H9 (cell line): ENCODE measurements at regions not wholly inside any gene's neighbourhood (a gene's known extent, or its start where the extent isn't known, plus 50 kb on each side); places are given as distances from the start of the nearest gene placed in this dataset.

ENCODE experiments used
- DNase-seq: peaks from one replicate; pipeline ENCODE4 v3.0.0-alpha.2; 2017
- H2AFZ ChIP-seq: one replicate; pipeline ENCODE4 v1.6.1; 2013; ENCODE audit warnings: mild to moderate bottlenecking, low read length, control low read depth, moderate library complexity
- H2AK5ac ChIP-seq: 2 replicates; pipeline ENCODE4 v1.6.1; 2013; ENCODE audit warnings: low read length, control low read depth, mixed read lengths; ENCODE audit not compliant: insufficient read length
- H2BK120ac ChIP-seq: one replicate; pipeline ENCODE4 v1.6.1; 2013; ENCODE audit warnings: low read depth, mild to moderate bottlenecking, low read length, control low read depth, inconsistent platforms; ENCODE audit not compliant: poor library complexity, severe bottlenecking
- H2BK12ac ChIP-seq: 2 replicates; pipeline ENCODE4 v1.6.1; 2013; ENCODE audit warnings: low read length, control low read depth, mixed read lengths, low read depth; ENCODE audit not compliant: insufficient read length
- H2BK15ac ChIP-seq: 2 replicates; pipeline ENCODE4 v1.6.1; 2013; ENCODE audit warnings: low read depth, low read length, control low read depth
- H2BK20ac ChIP-seq: one replicate; pipeline ENCODE4 v1.6.1; 2013; ENCODE audit warnings: low read depth, mild to moderate bottlenecking, low read length, control low read depth, inconsistent platforms; ENCODE audit not compliant: poor library complexity, severe bottlenecking
- H2BK5ac ChIP-seq: 2 replicates; pipeline ENCODE4 v1.6.1; 2013; ENCODE audit warnings: low read length, control low read depth, mixed read lengths; ENCODE audit not compliant: insufficient read length
- H3K14ac ChIP-seq: 2 replicates; pipeline ENCODE4 v1.6.1; 2013; ENCODE audit warnings: low read length, control low read depth; ENCODE audit not compliant: insufficient read depth
- H3K18ac ChIP-seq: 2 replicates; pipeline ENCODE4 v1.6.1; 2013; ENCODE audit warnings: low read depth, mild to moderate bottlenecking, mixed read lengths, low read length, control low read depth; ENCODE audit not compliant: insufficient read length
- H3K23ac ChIP-seq: 2 replicates; pipeline ENCODE4 v1.6.1; 2013; ENCODE audit warnings: low read length, control low read depth, mixed read lengths, low read depth; ENCODE audit not compliant: insufficient read length
- H3K23me2 ChIP-seq: 2 replicates; pipeline ENCODE4 v1.6.1; 2013; ENCODE audit warnings: low read depth, mild to moderate bottlenecking, mixed read lengths, low read length, control low read depth; ENCODE audit not compliant: insufficient read length, poor library complexity, severe bottlenecking
- H3K27ac ChIP-seq: 2 replicates; pipeline ENCODE4 v1.5.1; 2013; ENCODE audit warnings: low read length, control low read depth, mixed read lengths, low read depth; ENCODE audit not compliant: insufficient read length
- H3K27me3 ChIP-seq: 2 replicates; pipeline ENCODE4 v1.6.1; 2013; ENCODE audit warnings: low read length, control low read depth, inconsistent platforms; ENCODE audit not compliant: insufficient read depth
- H3K4ac ChIP-seq: 2 replicates; pipeline ENCODE4 v1.6.1; 2013; ENCODE audit warnings: low read depth, mild to moderate bottlenecking, control low read depth, inconsistent platforms, low read length, moderate library complexity
- H3K4me1 ChIP-seq: 2 replicates; pipeline ENCODE4 v1.6.1; 2013; ENCODE audit warnings: low read length, control low read depth, inconsistent platforms; ENCODE audit not compliant: insufficient read depth
- H3K4me2 ChIP-seq: 2 replicates; pipeline ENCODE4 v1.6.1; 2013; ENCODE audit warnings: low read length, control low read depth, mixed read lengths; ENCODE audit not compliant: insufficient read length, insufficient read depth
- H3K56ac ChIP-seq: 2 replicates; pipeline ENCODE4 v1.6.1; 2013; ENCODE audit warnings: low read depth, mild to moderate bottlenecking, mixed read lengths, low read length, control low read depth; ENCODE audit not compliant: insufficient read length
- H3K79me1 ChIP-seq: 2 replicates; pipeline ENCODE4 v1.6.1; 2013; ENCODE audit warnings: low read depth, mild to moderate bottlenecking, moderate library complexity, low read length, control low read depth, inconsistent platforms; ENCODE audit not compliant: insufficient read depth, poor library complexity, severe bottlenecking
- H3K79me2 ChIP-seq: 2 replicates; pipeline ENCODE4 v1.6.1; 2013; ENCODE audit warnings: low read length, control low read depth, inconsistent platforms; ENCODE audit not compliant: insufficient read depth
- H3K9ac ChIP-seq: 2 replicates; pipeline ENCODE4 v1.6.1; 2013; ENCODE audit warnings: low read length, control low read depth, mixed read lengths; ENCODE audit not compliant: insufficient read length; ENCODE audit errors: extremely low read depth
- H3K9me3 ChIP-seq: one replicate; pipeline ENCODE4 v1.6.1; 2013; ENCODE audit warnings: low read depth, low read length, inconsistent platforms; ENCODE audit not compliant: control insufficient read depth
- H3T11ph ChIP-seq: one replicate; pipeline ENCODE4 v1.6.1; 2013; ENCODE audit warnings: mild to moderate bottlenecking, low read length, control low read depth, inconsistent platforms
- H4K20me1 ChIP-seq: one replicate; pipeline ENCODE4 v1.6.1; 2013; ENCODE audit not compliant: control insufficient read depth, insufficient read length, insufficient read depth
- H4K5ac ChIP-seq: 2 replicates; pipeline ENCODE4 v1.6.1; 2013; ENCODE audit warnings: low read depth, mild to moderate bottlenecking, mixed read lengths, low read length, control low read depth; ENCODE audit not compliant: insufficient read length
- H4K8ac ChIP-seq: replicated peaks from 2 replicates; pipeline ENCODE4 v1.6.1; 2013; ENCODE audit warnings: low read length, control low read depth, mixed read lengths, low read depth; ENCODE audit not compliant: insufficient read length
- H4K91ac ChIP-seq: 2 replicates; pipeline ENCODE4 v1.6.1; 2013; ENCODE audit warnings: low read depth, mild to moderate bottlenecking, moderate library complexity, mixed read lengths, low read length, control low read depth; ENCODE audit not compliant: insufficient read length
- H3K27ac Mint-ChIP-seq, 3 experiments: 2 replicates in 2 of 3; 3 replicates in 1 of 3; pipeline ENCODE4 v1.8.0; 2020 to 2021; ENCODE audit warnings: mixed read lengths in 3 of 3, mild to moderate bottlenecking in 1 of 3, moderate library complexity in 1 of 3
- H3K27me3 Mint-ChIP-seq: 2 replicates; pipeline ENCODE4 v1.8.0; 2021; ENCODE audit warnings: low read depth, mild to moderate bottlenecking, moderate library complexity, mixed read lengths
- H3K36me3 Mint-ChIP-seq, 3 experiments: 2 replicates in 2 of 3; 3 replicates in 1 of 3; pipeline ENCODE4 v1.8.0; 2020 to 2021; ENCODE audit warnings: low read depth in 3 of 3, mixed read lengths in 3 of 3; ENCODE audit not compliant: insufficient read depth in 1 of 3
- H3K4me1 Mint-ChIP-seq, 2 experiments: 2 replicates each; pipeline ENCODE4 v1.8.0; 2020; ENCODE audit warnings: mixed read lengths in 2 of 2
- H3K4me3 Mint-ChIP-seq, 2 experiments: 2 replicates in 1 of 2; 3 replicates in 1 of 2; pipeline ENCODE4 v1.8.0; 2020 to 2021; ENCODE audit warnings: mild to moderate bottlenecking in 2 of 2, mixed read lengths in 2 of 2, moderate library complexity in 1 of 2
- H3K9me3 Mint-ChIP-seq, 2 experiments: 2 replicates in 1 of 2; 3 replicates in 1 of 2; pipeline ENCODE4 v1.8.0; 2020; ENCODE audit warnings: mild to moderate bottlenecking in 2 of 2, mixed read lengths in 2 of 2, moderate library complexity in 1 of 2
- CTCF ChIP-seq: fragments of 200-600 bp; sonication (generic); conservative IDR thresholded peaks from 3 replicates; pipeline ENCODE4 v1.8.0; 2021; ENCODE audit warnings: antibody characterized with exemption, mild to moderate bottlenecking
- WGBS: extraction: QIAGEN DNeasy Blood & Tissue Kit; methylation state at CpG from one replicate; pipeline ENCODE4 v1.1.7; 2013; ENCODE audit warnings: missing lambda C conversion rate, low lambda C conversion rate, mixed read lengths; ENCODE audit not compliant: insufficient read length; ENCODE audit errors: extremely low coverage; 5-methylcytosine and 5-hydroxymethylcytosine counted together

- Histone ChIP-seq H2BK5ac (no peak overlapping the region), H3K27me3 (no peaks in the 10 kb centered on the region), H4K20me1 (no peaks in the 10 kb centered on the region), H2AK5ac (no peak overlapping the region), H2BK12ac (no peak overlapping the region), H3K23me2 (no peaks in the 10 kb centered on the region), H3K9ac (no peak overlapping the region), H2BK20ac (no peak overlapping the region), H2BK15ac (no peak overlapping the region), H3K14ac (no peak overlapping the region), H3K79me1 (no peaks in the 10 kb centered on the region), H4K91ac (no peak overlapping the region), H3T11ph (no peak overlapping the region), H3K23ac (no peak overlapping the region), H3K79me2 (no peaks in the 10 kb centered on the region), H4K5ac (no peak overlapping the region), H3K18ac (no peak overlapping the region), H2BK120ac (no peak overlapping the region), H3K4me1 (no peaks in the 10 kb centered on the region), H3K9me3 (no peaks in the 10 kb centered on the region), H3K27ac (no peak overlapping the region), H3K4me2 (no peak overlapping the region), H2AFZ (no peak overlapping the region), H4K8ac (no peak overlapping the region), H3K4ac (no peak overlapping the region), H3K56ac (no peak overlapping the region)
- Mint-ChIP-seq H3K27me3 (no peaks in the 10 kb centered on the region), H3K27ac (no peak overlapping the region), H3K9me3 (peaks cover 3 to 7% of the 10 kb centered on the region in 2 experiments; a peak in 4 of 5 replicates), H3K4me3 (no peak overlapping the region), H3K36me3 (peaks cover 0 to 9% (median 0%) of the 10 kb centered on the region in 3 experiments; a peak in 1 of 7 replicates), H3K4me1 (peaks cover 6 to 9% of the 10 kb centered on the region in 2 experiments)
- DNase-seq: no peak
- no CpG with 5 or more reads among the region's 3 CpGs for WGBS
- no peak for TF ChIP-seq CTCF
These were observed 175.1 kb downstream of the ADSS2 start for GRCh38 chr1:244276646-244277045.
